GM19239 (cell line): ENCODE measurements at regions not wholly inside any gene's neighbourhood (a gene's known extent, or its start where the extent isn't known, plus 50 kb on each side); places are given as distances from the start of the nearest gene placed in this dataset.
"Not testable (repeated sequence)": the region's sequence is repeated elsewhere in the genome, so short reads cannot be mapped to it uniquely, and the experiment has no call there.

Experiments
- DNase-seq: peaks from one replicate; pipeline ENCODE4 v3.0.0; 2011; ENCODE audit warnings: low spot score; ENCODE audit not compliant: insufficient read length
- FAIRE-seq: peaks from 2 replicates; lab custom pipeline; 2011; peaks lifted over from hg19 to GRCh38; lab: Jason Lieb, UNC

GRCh38 chr4:22627851-22628250 lies 64.9 kb upstream of the GBA3 start:
- DNase-seq, FAIRE-seq: not testable (repeated sequence)

GRCh38 chr4:22630161-22630975 lies 62.4 kb upstream of the GBA3 start:
- DNase-seq, FAIRE-seq: not testable (repeated sequence)

- FAIRE-seq, DNase-seq: not testable (repeated sequence)
Measured at GRCh38 chr4:22631167-22631566, 61.6 kb upstream of the GBA3 start.

- no peak for FAIRE-seq
- DNase-seq: no peak
Measured at GRCh38 chr4:22634541-22635181, 58.1 kb upstream of the GBA3 start.

GRCh38 chr4:22635182-22635549 lies 57.6 kb upstream of the GBA3 start:
- FAIRE-seq, DNase-seq: not testable (repeated sequence)

- DNase-seq (peak; percentile 5), FAIRE-seq (no peak)
Measured at GRCh38 chr4:22635692-22636091, 57.0 kb upstream of the GBA3 start.

- no peak for DNase-seq
- no peak for FAIRE-seq
Measured at GRCh38 chr4:22637306-22637705, 55.4 kb upstream of the GBA3 start.
